ENCODE measurements at regions not wholly inside any gene's neighbourhood (a gene's known extent, or its start where the extent isn't known, plus 50 kb on each side); places are given as distances from the start of the nearest gene placed in this dataset.

DNA sequence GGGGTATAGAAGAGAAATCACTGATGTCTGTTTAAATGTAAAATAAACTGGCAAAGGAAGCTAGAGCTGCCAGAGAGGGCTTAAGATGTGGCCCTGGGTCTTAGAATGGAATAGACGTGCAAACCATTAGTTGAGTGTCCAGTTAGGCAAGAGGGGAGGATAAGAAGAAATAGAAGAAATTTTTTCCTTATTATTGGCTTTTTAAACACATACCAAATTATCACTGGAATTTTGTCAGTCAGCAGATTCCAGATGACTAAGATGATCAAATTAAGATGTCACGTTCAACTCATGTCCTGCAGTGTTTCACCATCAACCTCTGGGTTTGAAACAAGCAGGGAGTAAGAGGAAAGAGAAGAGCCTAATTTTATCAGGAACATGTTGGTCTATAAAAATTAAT is 71.6 kb upstream of the C1orf21 start:
- intact Hi-C loops (cut with DNase I) = no loop called here
- H3K27ac ChIP-seq = no peak overlapping the region
- H3K4me3 ChIP-seq = no peak overlapping the region
- DNase-seq = no peak
- no peaks in the 10 kb centered on the region for H3K36me3 ChIP-seq (replicated peaks in 1 of 2)
- TF ChIP-seq, protein P1, sequence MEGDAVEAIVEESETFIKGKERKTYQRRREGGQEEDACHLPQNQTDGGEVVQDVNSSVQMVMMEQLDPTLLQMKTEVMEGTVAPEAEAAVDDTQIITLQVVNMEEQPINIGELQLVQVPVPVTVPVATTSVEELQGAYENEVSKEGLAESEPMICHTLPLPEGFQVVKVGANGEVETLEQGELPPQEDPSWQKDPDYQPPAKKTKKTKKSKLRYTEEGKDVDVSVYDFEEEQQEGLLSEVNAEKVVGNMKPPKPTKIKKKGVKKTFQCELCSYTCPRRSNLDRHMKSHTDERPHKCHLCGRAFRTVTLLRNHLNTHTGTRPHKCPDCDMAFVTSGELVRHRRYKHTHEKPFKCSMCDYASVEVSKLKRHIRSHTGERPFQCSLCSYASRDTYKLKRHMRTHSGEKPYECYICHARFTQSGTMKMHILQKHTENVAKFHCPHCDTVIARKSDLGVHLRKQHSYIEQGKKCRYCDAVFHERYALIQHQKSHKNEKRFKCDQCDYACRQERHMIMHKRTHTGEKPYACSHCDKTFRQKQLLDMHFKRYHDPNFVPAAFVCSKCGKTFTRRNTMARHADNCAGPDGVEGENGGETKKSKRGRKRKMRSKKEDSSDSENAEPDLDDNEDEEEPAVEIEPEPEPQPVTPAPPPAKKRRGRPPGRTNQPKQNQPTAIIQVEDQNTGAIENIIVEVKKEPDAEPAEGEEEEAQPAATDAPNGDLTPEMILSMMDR (IDR thresholded peaks at IDR 0.05) = no peak
- TF ChIP-seq POLR2A (IDR thresholded peaks at IDR 0.05) = no peak
- H3K27me3 ChIP-seq = no peaks in the 10 kb centered on the region
- 72 to 85% (median 78%) methylated on average over 2 of the region's 2 CpGs for WGBS, 4 donors
- no peaks in the 10 kb centered on the region for H3K4me1 ChIP-seq (replicated peaks in 1 of 2)
- H3K9me3 ChIP-seq (replicated peaks in 1 of 3) = no peaks in the 10 kb centered on the region

DNA sequence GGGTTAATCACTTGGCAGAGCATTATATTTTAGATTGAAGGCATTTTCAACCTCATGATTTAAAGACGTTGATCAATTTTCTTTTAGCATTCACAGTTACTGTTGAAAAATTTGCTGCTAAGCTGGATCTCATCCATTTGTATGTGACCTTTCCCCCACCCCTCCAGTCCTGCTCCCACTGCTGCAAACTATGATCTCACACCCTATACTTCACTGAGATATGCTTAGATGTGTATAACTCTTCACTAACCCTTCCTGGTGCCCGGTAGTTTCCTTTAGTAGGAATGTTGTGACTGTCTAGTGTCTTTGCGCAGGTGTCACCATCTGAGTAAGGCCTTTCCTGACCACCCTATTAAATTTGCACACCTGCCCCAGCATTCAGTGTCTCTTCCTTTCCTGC is 67.0 kb upstream of the C1orf21 start:
- H3K27me3 ChIP-seq = no peaks in the 10 kb centered on the region
- H3K4me3 ChIP-seq = no peak overlapping the region
- DNase-seq = no peak
- TF ChIP-seq, protein P1 (IDR thresholded peaks at IDR 0.05) = no peak
- TF ChIP-seq POLR2A (IDR thresholded peaks at IDR 0.05) = no peak
- no peaks in the 10 kb centered on the region for H3K9me3 ChIP-seq (replicated peaks in 1 of 3)
- H3K4me1 ChIP-seq (replicated peaks in 1 of 2) = no peaks in the 10 kb centered on the region
- no peaks in the 10 kb centered on the region for H3K36me3 ChIP-seq (replicated peaks in 1 of 2)
- no peak overlapping the region for H3K27ac ChIP-seq
- 83 to 90% (median 86%) methylated on average over 3 of the region's 3 CpGs for WGBS, 4 donors
- intact Hi-C loops (cut with DNase I) = no loop called here

DNA sequence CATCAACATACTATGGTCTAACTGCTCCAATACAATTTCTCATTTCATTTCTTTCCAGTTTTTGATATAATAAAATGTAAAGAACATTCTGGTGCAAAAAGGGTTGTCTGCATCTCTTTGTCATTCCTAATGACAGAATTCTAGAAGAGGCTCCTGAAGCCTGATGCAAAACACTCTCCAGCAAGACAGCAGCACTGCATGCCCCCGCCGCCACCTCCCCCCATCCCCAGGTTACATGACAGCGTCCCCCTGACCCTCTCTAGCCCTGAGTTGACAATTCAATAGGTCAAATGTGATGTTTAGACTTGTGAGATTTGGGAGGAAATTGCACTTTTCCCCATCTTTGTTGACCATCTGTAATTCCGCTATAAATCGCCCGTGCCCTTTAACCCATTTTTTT is 64.6 kb upstream of the C1orf21 start:
- Histone ChIP-seq H3K27me3 (no peaks in the 10 kb centered on the region), H3K27ac (no peak overlapping the region), H3K4me3 (no peak overlapping the region), H3K4me1 (replicated peaks in 1 of 2) (no peaks in the 10 kb centered on the region), H3K36me3 (replicated peaks in 1 of 2) (no peaks in the 10 kb centered on the region), H3K9me3 (replicated peaks in 1 of 3) (no peaks in the 10 kb centered on the region)
- no peak for TF ChIP-seq POLR2A (IDR thresholded peaks at IDR 0.05)
- TF ChIP-seq, protein P1 (IDR thresholded peaks at IDR 0.05) = no peak
- intact Hi-C loops (cut with DNase I) = no loop called here
- WGBS, 4 donors = 88 to 90% (median 89%) methylated on average over 6 of the region's 6 CpGs
- DNase-seq = no peak

DNA sequence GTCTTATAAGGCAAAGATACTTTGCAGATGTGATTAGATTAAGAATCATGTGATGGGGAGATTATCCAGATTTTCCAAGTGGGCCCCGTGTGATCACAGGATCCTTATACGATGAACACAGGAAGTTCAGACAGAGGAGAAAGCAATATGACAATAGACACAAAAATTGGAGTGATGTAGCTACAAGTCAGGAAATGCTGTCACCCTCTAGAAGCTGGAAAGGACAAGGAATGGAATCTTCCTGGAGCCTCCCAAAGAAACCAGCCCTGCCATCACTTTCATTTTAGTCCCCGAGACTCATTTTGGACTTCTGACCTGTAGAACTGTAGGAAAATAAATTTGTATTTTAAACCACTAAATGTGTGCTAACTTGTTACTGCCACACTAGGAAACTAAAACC is 61.9 kb upstream of the C1orf21 start:
- no peak overlapping the region for H3K27ac ChIP-seq
- H3K4me1 ChIP-seq (replicated peaks in 1 of 2) = peaks cover 0 to 4% of the 10 kb centered on the region in 2 donors
- no peak for DNase-seq
- no peaks in the 10 kb centered on the region for H3K27me3 ChIP-seq
- intact Hi-C loops (cut with DNase I) = no loop called here
- 69 to 80% (median 73%) methylated on average over 3 of the region's 3 CpGs for WGBS, 4 donors
- no peaks in the 10 kb centered on the region for H3K36me3 ChIP-seq (replicated peaks in 1 of 2)
- H3K4me3 ChIP-seq = no peak overlapping the region
- H3K9me3 ChIP-seq (replicated peaks in 1 of 3) = no peaks in the 10 kb centered on the region
- no peak for TF ChIP-seq POLR2A (IDR thresholded peaks at IDR 0.05)
- TF ChIP-seq, protein P1 (IDR thresholded peaks at IDR 0.05) = no peak
